D721Med (cell line): ENCODE measurements at regions not wholly inside any gene's neighbourhood (a gene's known extent, or its start where the extent isn't known, plus 50 kb on each side); places are given as distances from the start of the nearest gene placed in this dataset.

Experiments used
- DNase-seq: peaks from one replicate; pipeline ENCODE4 v3.0.0; 2011; ENCODE audit warnings: low spot score; ENCODE audit not compliant: insufficient read length
- FAIRE-seq: peaks from 2 replicates; lab custom pipeline; 2011; peaks lifted over from hg19 to GRCh38; lab: Jason Lieb, UNC
- TF ChIP-seq, protein P1 (sequence below): IDR thresholded peaks from 2 replicates; pipeline ENCODE4 v1.5.1; 2012; ENCODE audit warnings: mild to moderate bottlenecking, control low read depth; ENCODE audit not compliant: insufficient read depth; ENCODE audit errors: missing control alignments

DNA sequence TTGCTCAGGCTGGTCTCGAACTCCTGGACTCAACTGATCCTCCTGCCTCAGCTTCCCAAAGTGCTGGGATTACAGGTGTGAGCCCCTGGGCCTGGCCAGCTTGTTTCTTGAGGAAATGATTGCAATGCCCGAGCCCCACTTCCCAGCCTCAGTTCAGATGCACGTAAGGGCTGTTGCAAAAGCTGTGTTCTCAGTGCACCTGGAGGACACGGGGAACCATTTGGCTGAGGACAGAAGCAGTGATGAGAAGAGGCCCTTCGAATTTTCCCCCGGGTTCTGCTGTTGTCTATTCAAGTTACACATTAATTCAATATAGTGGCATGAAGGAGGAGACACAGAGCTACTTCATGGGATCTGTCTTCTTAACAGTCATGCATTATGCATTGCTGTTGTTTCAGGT lies 78.8 kb upstream of the WDR26 start:
- DNase-seq (no peak), FAIRE-seq (peak; percentile 16)
- TF ChIP-seq, protein P1, sequence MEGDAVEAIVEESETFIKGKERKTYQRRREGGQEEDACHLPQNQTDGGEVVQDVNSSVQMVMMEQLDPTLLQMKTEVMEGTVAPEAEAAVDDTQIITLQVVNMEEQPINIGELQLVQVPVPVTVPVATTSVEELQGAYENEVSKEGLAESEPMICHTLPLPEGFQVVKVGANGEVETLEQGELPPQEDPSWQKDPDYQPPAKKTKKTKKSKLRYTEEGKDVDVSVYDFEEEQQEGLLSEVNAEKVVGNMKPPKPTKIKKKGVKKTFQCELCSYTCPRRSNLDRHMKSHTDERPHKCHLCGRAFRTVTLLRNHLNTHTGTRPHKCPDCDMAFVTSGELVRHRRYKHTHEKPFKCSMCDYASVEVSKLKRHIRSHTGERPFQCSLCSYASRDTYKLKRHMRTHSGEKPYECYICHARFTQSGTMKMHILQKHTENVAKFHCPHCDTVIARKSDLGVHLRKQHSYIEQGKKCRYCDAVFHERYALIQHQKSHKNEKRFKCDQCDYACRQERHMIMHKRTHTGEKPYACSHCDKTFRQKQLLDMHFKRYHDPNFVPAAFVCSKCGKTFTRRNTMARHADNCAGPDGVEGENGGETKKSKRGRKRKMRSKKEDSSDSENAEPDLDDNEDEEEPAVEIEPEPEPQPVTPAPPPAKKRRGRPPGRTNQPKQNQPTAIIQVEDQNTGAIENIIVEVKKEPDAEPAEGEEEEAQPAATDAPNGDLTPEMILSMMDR, result no peak

- TF ChIP-seq, protein P1, result peak; percentile 99
- peak; percentile 80 for DNase-seq
Measured at GRCh38 chr1:224513787-224514209, 79.2 kb upstream of the WDR26 start.

GRCh38 chr1:224517171-224517570 lies 82.6 kb upstream of the WDR26 start:
- TF ChIP-seq, protein P1, result no peak

More at GRCh38 chr1:224513787-224514209, 79.2 kb upstream of the WDR26 start:
- FAIRE-seq, result peak; percentile 60

GRCh38 chr1:224518528-224518927 lies 83.9 kb upstream of the WDR26 start:
- DNase-seq (no peak), FAIRE-seq (no peak)
- TF ChIP-seq, protein P1, result no peak

More at GRCh38 chr1:224517171-224517570, 82.6 kb upstream of the WDR26 start:
- peak; percentile 1 for DNase-seq
- no peak for FAIRE-seq

GRCh38 chr1:224519874-224520273 lies 85.3 kb upstream of the WDR26 start:
- FAIRE-seq, result no peak

GRCh38 chr1:224520808-224521207 lies 86.2 kb upstream of the WDR26 start:
- TF ChIP-seq, protein P1, result no peak
- DNase-seq, result no peak
- FAIRE-seq, result no peak

More at GRCh38 chr1:224519874-224520273, 85.3 kb upstream of the WDR26 start:
- no peak for DNase-seq
- TF ChIP-seq, protein P1, result no peak

- DNase-seq (no peak), FAIRE-seq (no peak)
- TF ChIP-seq, protein P1, result no peak
Measured at GRCh38 chr1:224521904-224522734, 87.5 kb upstream of the WDR26 start.
